BJ (cell line): ENCODE measurements at regions not wholly inside any gene's neighbourhood (a gene's known extent, or its start where the extent isn't known, plus 50 kb on each side); places are given as distances from the start of the nearest gene placed in this dataset.

ENCODE experiments used
- CTCF ChIA-PET: fragments of 350-600 bp; formaldehyde crosslinking; extraction: SDS; loops from one replicate; lab custom pipeline; 2021; ENCODE audit warnings: antibody characterized with exemption, inconsistent platforms; lab: Yijun Ruan, JAX
- POLR2A ChIA-PET: fragments of 300-600 bp; sonication (Branson Sonifier 250); formaldehyde crosslinking; extraction: SDS; loops from one replicate; lab custom pipeline; 2021; ENCODE audit warnings: antibody characterized with exemption; lab: Charles Lee
- DNase-seq: peaks from one replicate; pipeline ENCODE4 v3.0.0-alpha.2; 2011; ENCODE audit warnings: low read depth
- H3K27me3 ChIP-seq: 2 replicates; pipeline ENCODE4 v1.6.0; 2011; ENCODE audit warnings: low read length; ENCODE audit not compliant: control insufficient read depth, insufficient read depth
- H3K36me3 ChIP-seq: 2 replicates; pipeline ENCODE4 v1.5.1; 2011; ENCODE audit warnings: low read length; ENCODE audit not compliant: control insufficient read depth, insufficient read depth
- H3K4me3 ChIP-seq: 2 replicates; pipeline ENCODE4 v1.5.1; 2011; ENCODE audit warnings: low read depth, mild to moderate bottlenecking, control low read depth, low read length
- CTCF ChIP-seq: IDR thresholded peaks from 2 replicates; pipeline ENCODE4 v1.5.1; 2011; ENCODE audit warnings: low read depth, mild to moderate bottlenecking, control low read depth, inconsistent platforms, low read length, moderate library complexity; ENCODE audit not compliant: insufficient read depth

GRCh38 chr6:139752086-139752485, 377.6 kb upstream of the CITED2 start:
- CTCF ChIA-PET: interaction anchor here (0.8 kb wide), 1 partner anchor 101 kb away, joined by 6 read pairs; no protein-coding TSS in a partner anchor
- TF ChIP-seq CTCF: no peak
- POLR2A ChIA-PET: interaction anchor here (0.5 to 5.9 kb wide), 4 partner anchors 229 to 382 kb away, joined by 3 to 49 read pairs (median 10); partner anchors contain the start of gene CITED2

GRCh38 chr6:139751179-139751578, 376.7 kb upstream of the CITED2 start:
- no peak overlapping the region for H3K4me3 ChIP-seq
- ChIA-PET POLR2A (interaction anchor here (0.6 to 5.9 kb wide), 2 partner anchors 150 to 376 kb away, joined by 3 to 49 read pairs; partner anchors contain the start of gene CITED2), CTCF (interaction anchor here (0.6 to 0.7 kb wide), 2 partner anchors 12 to 377 kb away, joined by 3 read pairs; partner anchors contain the start of gene CITED2)
- no peak for TF ChIP-seq CTCF
- no peaks in the 10 kb centered on the region for H3K27me3 ChIP-seq
- DNase-seq: no peak
- no peaks in the 10 kb centered on the region for H3K36me3 ChIP-seq

More at GRCh38 chr6:139752086-139752485, 377.6 kb upstream of the CITED2 start:
- H3K4me3 ChIP-seq: no peak overlapping the region
- H3K27me3 ChIP-seq: no peaks in the 10 kb centered on the region
- H3K36me3 ChIP-seq: no peaks in the 10 kb centered on the region
- no peak for DNase-seq

GRCh38 chr6:139748353-139749146, 374.1 kb upstream of the CITED2 start:
- Histone ChIP-seq H3K27me3 (no peaks in the 10 kb centered on the region), H3K36me3 (no peaks in the 10 kb centered on the region), H3K4me3 (no peak overlapping the region)
- ChIA-PET CTCF (interaction anchor here (0.6 kb wide), 2 partner anchors 49 to 104 kb away, joined by 3 to 5 read pairs; no protein-coding TSS in a partner anchor), POLR2A (no interaction called here)
- no peak for DNase-seq
- TF ChIP-seq CTCF: no peak

- ChIA-PET POLR2A (no interaction called here), CTCF (no interaction called here)
- no peak for DNase-seq
- H3K36me3 ChIP-seq: no peaks in the 10 kb centered on the region
- no peaks in the 10 kb centered on the region for H3K27me3 ChIP-seq
- no peak overlapping the region for H3K4me3 ChIP-seq
- TF ChIP-seq CTCF: no peak
These were observed 372.7 kb upstream of the CITED2 start for GRCh38 chr6:139747154-139747553.

GRCh38 chr6:139744891-139745290, 370.4 kb upstream of the CITED2 start:
- no peak for DNase-seq
- H3K36me3 ChIP-seq: no peaks in the 10 kb centered on the region
- no peaks in the 10 kb centered on the region for H3K27me3 ChIP-seq
- no peak for TF ChIP-seq CTCF
- POLR2A ChIA-PET: interaction anchor here (1.0 kb wide), 1 partner anchor 370 kb away, joined by 5 read pairs; the partner anchor contains the start of gene CITED2
- CTCF ChIA-PET: no interaction called here
- H3K4me3 ChIP-seq: no peak overlapping the region
